ENCODE measurements at regions not wholly inside any gene's neighbourhood (a gene's known extent, or its start where the extent isn't known, plus 50 kb on each side); places are given as distances from the start of the nearest gene placed in this dataset.

- no peak for TF ChIP-seq REST (IDR thresholded peaks at IDR 0.05; ENCODE audit: insufficient read depth in 1 of 2, low read depth in 2 of 2, low read length in 2 of 2)
- TF ChIP-seq POLR2AphosphoS5 (IDR thresholded peaks at IDR 0.05; ENCODE audit: low read depth, low read length) = no peak
- TF ChIP-seq SIN3A (IDR thresholded peaks at IDR 0.05; ENCODE audit: borderline replicate concordance, insufficient read depth, low read length) = no peak
- TF ChIP-seq TAF1 (IDR thresholded peaks at IDR 0.05; ENCODE audit: borderline replicate concordance, insufficient read depth, low read length) = no peak
- no peak for TF ChIP-seq FOXP2 (optimal IDR thresholded peaks at IDR 0.05; ENCODE audit: borderline replicate concordance, extremely low read depth, extremely low read length, insufficient read depth)
Observed at GRCh38 chr2:120941571-120942120, 206.0 kb downstream of the GLI2 start.
